H1 (cell line): ENCODE measurements at regions not wholly inside any gene's neighbourhood (a gene's known extent, or its start where the extent isn't known, plus 50 kb on each side); places are given as distances from the start of the nearest gene placed in this dataset.

Source experiments
- CTCF ChIA-PET: fragments of 300-600 bp; sonication (Branson Sonifier 250); formaldehyde crosslinking; loops from one replicate; lab custom pipeline; 2021; ENCODE audit not compliant: partially characterized antibody; lab: Charles Lee
- POLR2A ChIA-PET: fragments of 300-600 bp; sonication (Branson Sonifier 250); formaldehyde crosslinking; loops from one replicate; lab custom pipeline; 2021; ENCODE audit warnings: inconsistent platforms; ENCODE audit not compliant: partially characterized antibody; lab: Charles Lee
- DNase-seq, 2 experiments: peaks; one replicate each; pipeline versions ENCODE4 v3.0.0 to v3.0.0-alpha.2; 2010 to 2022; ENCODE audit warnings: low spot score in 2 of 2, low read depth in 1 of 2, mixed read lengths in 1 of 2
- FAIRE-seq: peaks from 2 replicates; lab custom pipeline; 2011; peaks lifted over from hg19 to GRCh38; lab: Jason Lieb, UNC
- H2AFZ ChIP-seq: 2 replicates; pipeline ENCODE4 v1.8.1; 2012; ENCODE audit warnings: low read length, inconsistent platforms
- H2AK5ac ChIP-seq: 2 replicates; pipeline ENCODE4 v1.6.1; 2013; ENCODE audit warnings: low read depth, low read length
- H2BK120ac ChIP-seq: replicated peaks from 2 replicates; pipeline ENCODE3; 2013; ENCODE audit warnings: low read depth, low read length, inconsistent platforms
- H2BK12ac ChIP-seq: 2 replicates; pipeline ENCODE4 v1.6.1; 2013; ENCODE audit warnings: low read depth, low read length
- H2BK15ac ChIP-seq: 2 replicates; pipeline ENCODE4 v1.6.1; 2013; ENCODE audit warnings: low read length
- H2BK20ac ChIP-seq: 2 replicates; pipeline ENCODE4 v1.6.1; 2013; ENCODE audit warnings: low read length
- H2BK5ac ChIP-seq: 2 replicates; pipeline ENCODE4 v1.6.1; 2013; ENCODE audit warnings: low read depth, low read length
- H3K14ac ChIP-seq: 2 replicates; pipeline ENCODE4 v1.6.1; 2013; ENCODE audit warnings: inconsistent platforms; ENCODE audit not compliant: insufficient read length
- H3K18ac ChIP-seq: 2 replicates; pipeline ENCODE4 v1.6.1; 2013; ENCODE audit warnings: low read length; ENCODE audit errors: extremely low read depth
- H3K23ac ChIP-seq: 2 replicates; pipeline ENCODE4 v1.6.1; 2013; ENCODE audit warnings: inconsistent platforms; ENCODE audit not compliant: insufficient read length
- H3K23me2 ChIP-seq: 2 replicates; pipeline ENCODE4 v1.6.1; 2013; ENCODE audit warnings: low read depth, low read length
- H3K27ac ChIP-seq: 2 replicates; pipeline ENCODE4 v1.6.1; 2011; ENCODE audit warnings: low read depth, low read length, inconsistent platforms
- H3K27me3 ChIP-seq, 4 experiments: replicated peaks in 1 of 4; 1 replicate in 1 of 4; 2 replicates in 3 of 4; pipeline versions ENCODE4 v1.6.1 to v1.8.1; 2011 to 2013; ENCODE audit warnings: low read length in 3 of 4, mild to moderate bottlenecking in 3 of 4, inconsistent platforms in 2 of 4, mixed read lengths in 2 of 4, moderate library complexity in 1 of 4; ENCODE audit not compliant: control insufficient read depth in 3 of 4, insufficient read depth in 3 of 4; ENCODE audit errors: extremely low read depth in 1 of 4
- H3K36me3 ChIP-seq, 4 experiments: 2 replicates each; pipeline versions ENCODE4 v1.6.1 to v1.8.1; 2011 to 2013; ENCODE audit warnings: mild to moderate bottlenecking in 4 of 4, low read length in 3 of 4, moderate library complexity in 2 of 4, control low read depth in 1 of 4, inconsistent platforms in 1 of 4; ENCODE audit not compliant: insufficient read depth in 4 of 4, control insufficient read depth in 2 of 4
- H3K4ac ChIP-seq: replicated peaks from 2 replicates; pipeline ENCODE3; 2013; ENCODE audit warnings: low read length, low read depth, mixed read lengths, inconsistent platforms; ENCODE audit not compliant: insufficient read length
- H3K4me1 ChIP-seq, 4 experiments: replicated peaks in 1 of 4; 1 replicate in 1 of 4; 2 replicates in 3 of 4; pipeline versions ENCODE4 v1.6.1 to v1.8.1; 2011 to 2013; ENCODE audit warnings: low read length in 3 of 4, inconsistent platforms in 2 of 4, mixed read lengths in 1 of 4; ENCODE audit not compliant: insufficient read depth in 4 of 4, control insufficient read depth in 3 of 4
- H3K4me2 ChIP-seq, 2 experiments: 2 replicates each; pipeline versions ENCODE4 v1.6.1 to v1.8.1; 2011 to 2013; ENCODE audit warnings: low read depth in 2 of 2, low read length in 2 of 2, control low read depth in 1 of 2, inconsistent platforms in 1 of 2, mild to moderate bottlenecking in 1 of 2; ENCODE audit not compliant: insufficient read depth in 1 of 2
- H3K4me3 ChIP-seq, 4 experiments: fragments of 200-600, 300-600 bp in 1 of 4; sonication (generic), shearing (Covaris generic), sonication (Bioruptor Twin) in 1 of 4; 2 replicates each; pipeline versions ENCODE4 v1.5.1 to v1.8.1; 2011 to 2016; ENCODE audit warnings: low read length in 4 of 4, low read depth in 3 of 4, control low read depth in 2 of 4, inconsistent platforms in 2 of 4, mild to moderate bottlenecking in 2 of 4, mixed read lengths in 1 of 4, moderate library complexity in 1 of 4; ENCODE audit not compliant: insufficient read depth in 2 of 4; ENCODE audit errors: extremely low read depth in 1 of 4
- H3K56ac ChIP-seq: replicated peaks from 2 replicates; pipeline ENCODE3; 2013; ENCODE audit warnings: low read depth, mild to moderate bottlenecking, mixed read lengths, low read length, inconsistent platforms; ENCODE audit not compliant: insufficient read length
- H3K79me1 ChIP-seq: 2 replicates; pipeline ENCODE4 v1.6.1; 2013; ENCODE audit warnings: low read depth, low read length, control low read depth
- H3K79me2 ChIP-seq, 2 experiments: 2 replicates each; pipeline versions ENCODE4 v1.6.1 to v1.8.1; 2012 to 2013; ENCODE audit warnings: low read length in 2 of 2, mild to moderate bottlenecking in 2 of 2, inconsistent platforms in 1 of 2; ENCODE audit not compliant: insufficient read depth in 2 of 2, control insufficient read depth in 1 of 2
- H3K9ac ChIP-seq, 4 experiments: replicated peaks in 1 of 4; 1 replicate in 1 of 4; 2 replicates in 3 of 4; pipeline versions ENCODE4 v1.6.1 to v1.8.1; 2011 to 2013; ENCODE audit warnings: low read depth in 3 of 4, low read length in 3 of 4, control low read depth in 2 of 4, mild to moderate bottlenecking in 2 of 4, moderate library complexity in 2 of 4, inconsistent platforms in 1 of 4; ENCODE audit errors: extremely low read depth in 1 of 4
- H3K9me3 ChIP-seq, 2 experiments: 2 replicates each; pipeline versions ENCODE4 v1.6.1 to v1.8.1; 2012 to 2013; ENCODE audit warnings: mild to moderate bottlenecking in 2 of 2, moderate library complexity in 2 of 2, control low read depth in 1 of 2, inconsistent platforms in 1 of 2, low read depth in 1 of 2, low read length in 1 of 2, mixed read lengths in 1 of 2; ENCODE audit not compliant: insufficient read depth in 2 of 2
- H4K20me1 ChIP-seq, 2 experiments: replicated peaks in 1 of 2; 2 replicates each; pipeline versions ENCODE3 to v1.8.1; 2011 to 2013; ENCODE audit warnings: inconsistent platforms in 2 of 2, low read length in 2 of 2, mild to moderate bottlenecking in 1 of 2; ENCODE audit not compliant: insufficient read depth in 2 of 2, control insufficient read depth in 1 of 2
- H4K5ac ChIP-seq: 2 replicates; pipeline ENCODE4 v1.6.1; 2013; ENCODE audit warnings: low read length, low read depth, mixed read lengths, inconsistent platforms; ENCODE audit not compliant: insufficient read length
- H4K8ac ChIP-seq: 2 replicates; pipeline ENCODE4 v1.8.0; 2013; ENCODE audit warnings: mild to moderate bottlenecking, moderate library complexity, low read length, inconsistent platforms; ENCODE audit not compliant: insufficient read depth; ENCODE audit errors: extremely low read depth
- H4K91ac ChIP-seq: replicated peaks from 2 replicates; pipeline ENCODE3; 2013; ENCODE audit warnings: low read length, mixed read lengths, inconsistent platforms; ENCODE audit not compliant: insufficient read length
- ATF3 ChIP-seq: IDR thresholded peaks from 2 replicates; pipeline ENCODE4 v1.6.1; 2011; ENCODE audit warnings: low read depth, mild to moderate bottlenecking, low read length; ENCODE audit not compliant: insufficient read depth
- CTCF ChIP-seq, 3 experiments: IDR thresholded peaks; 1 replicate in 2 of 3; 2 replicates in 1 of 3; pipeline versions ENCODE4 v1.5.1 to v1.6.1; 2011; ENCODE audit warnings: low read length in 3 of 3, mild to moderate bottlenecking in 3 of 3, inconsistent platforms in 2 of 3, low read depth in 1 of 3, moderate library complexity in 1 of 3; ENCODE audit not compliant: insufficient read depth in 1 of 3; ENCODE audit errors: control extremely low read depth in 1 of 3
- GTF2F1 ChIP-seq: IDR thresholded peaks from 2 replicates; pipeline ENCODE4 v1.6.1; 2012; ENCODE audit warnings: low read depth, low read length, improper control_type of control experiment, borderline replicate concordance
- RAD21 ChIP-seq, 2 experiments: IDR thresholded peaks in 1 of 2; conservative IDR thresholded peaks in 1 of 2; 2 replicates each; pipeline ENCODE4 v1.6.1; 2011; ENCODE audit warnings: low read depth in 2 of 2, low read length in 2 of 2, improper control_type of control experiment in 1 of 2, inconsistent platforms in 1 of 2, mild to moderate bottlenecking in 1 of 2, moderate library complexity in 1 of 2
- TAF7 ChIP-seq: optimal IDR thresholded peaks from 2 replicates; pipeline ENCODE3; 2011; ENCODE audit warnings: low read depth, mild to moderate bottlenecking, inconsistent platforms, low read length, moderate library complexity, borderline replicate concordance
- WGBS, 2 experiments: shearing (Covaris generic) in 1 of 2; methylation state at CpG; one replicate each; pipeline versions ENCODE4 v1.1.6 to v1.1.7; 2013 to 2015; ENCODE audit warnings: low lambda C conversion rate in 2 of 2, mixed read lengths in 2 of 2, inconsistent platforms in 1 of 2, low coverage in 1 of 2, missing lambda C conversion rate in 1 of 2; ENCODE audit not compliant: insufficient replicate concordance in 2 of 2, insufficient coverage in 1 of 2, insufficient read length in 1 of 2; ENCODE audit errors: extremely low coverage in 1 of 2, missing lambda C conversion rate in 1 of 2; 5-methylcytosine and 5-hydroxymethylcytosine counted together

GRCh38 chr4:188903986-188904385, 764.7 kb downstream of the TRIML1 start:
- CTCF ChIA-PET = interaction anchor here (0.8 kb wide), 1 partner anchor 186 kb away, joined by 3 read pairs; no protein-coding TSS in a partner anchor
- no peak overlapping the region for H2BK12ac ChIP-seq
- no peak overlapping the region for H3K4me3 ChIP-seq
- FAIRE-seq (no peak), DNase-seq (no peak)
- no peaks in the 10 kb centered on the region for H3K79me2 ChIP-seq
- no peak overlapping the region for H3K27ac ChIP-seq
- no peak overlapping the region for H4K5ac ChIP-seq
- no peak overlapping the region for H4K91ac ChIP-seq
- H3K4me2 ChIP-seq = no peak overlapping the region
- no peak overlapping the region for H2BK15ac ChIP-seq
- H2BK120ac ChIP-seq = no peak overlapping the region
- H3K4me1 ChIP-seq = no peaks in the 10 kb centered on the region
- H3K4ac ChIP-seq = no peak overlapping the region
- H2BK5ac ChIP-seq = no peak overlapping the region
- no peaks in the 10 kb centered on the region for H3K23me2 ChIP-seq
- no peaks in the 10 kb centered on the region for H3K27me3 ChIP-seq
- H3K36me3 ChIP-seq = no peaks in the 10 kb centered on the region
- H3K79me1 ChIP-seq = no peaks in the 10 kb centered on the region
- WGBS, 2 experiments = 94% methylated on average over 2 of the region's 2 CpGs; no CpG with 5 or more reads in 1 of the 2 experiments
- H3K56ac ChIP-seq = no peak overlapping the region
- no peak overlapping the region for H3K18ac ChIP-seq
- no peaks in the 10 kb centered on the region for H4K20me1 ChIP-seq
- H2BK20ac ChIP-seq = no peak overlapping the region
- no peak overlapping the region for H4K8ac ChIP-seq
- no peaks in the 10 kb centered on the region; a peak in 1 of 4 replicates for H3K9me3 ChIP-seq
- H2AK5ac ChIP-seq = no peak overlapping the region
- 0 out of 2 replicates have a peak overlapping the region, but pooled peaks have one; percentile 1 for H2AFZ ChIP-seq
- no peak overlapping the region for H3K23ac ChIP-seq
- POLR2A ChIA-PET = no interaction called here
- TF ChIP-seq RAD21 (IDR thresholded peaks at IDR 0.05 in 1 of 2, conservative IDR thresholded peaks at IDR 0.05 in 1 of 2; ENCODE audit: low read depth in 2 of 2, low read length in 2 of 2) (peak; percentile 48 to 56), ATF3 (no peak), TAF7 (no peak), GTF2F1 (no peak), CTCF (IDR thresholded peaks at IDR 0.05; ENCODE audit: control extremely low read depth in 1 of 3, insufficient read depth in 1 of 3, low read depth in 1 of 3, low read length in 3 of 3) (peak in 2 of 3 experiments; percentile 12 to 17; a peak in 2 of 4 replicates)
- TF ChIP-seq, all 59 proteins: peak for 2
- no peak overlapping the region for H3K14ac ChIP-seq
- H3K9ac ChIP-seq = no peak overlapping the region
